ENCODE measurements at regions not wholly inside any gene's neighbourhood (a gene's known extent, or its start where the extent isn't known, plus 50 kb on each side); places are given as distances from the start of the nearest gene placed in this dataset.

GRCh38 chr4:56210397-56210796 lies 176.9 kb downstream of the AASDH start:
- TF ChIP-seq SIN3A (IDR thresholded peaks at IDR 0.05; ENCODE audit: borderline replicate concordance, insufficient read depth, low read length) (no peak), POLR2AphosphoS5 (IDR thresholded peaks at IDR 0.05; ENCODE audit: low read depth, low read length) (no peak)

GRCh38 chr4:56209767-56210166 lies 177.5 kb downstream of the AASDH start:
- TF ChIP-seq REST (IDR thresholded peaks at IDR 0.05; ENCODE audit: insufficient read depth in 1 of 2, low read depth in 2 of 2, low read length in 2 of 2), result no peak
- no peak for TF ChIP-seq FOXP2 (optimal IDR thresholded peaks at IDR 0.05; ENCODE audit: borderline replicate concordance, extremely low read depth, extremely low read length, insufficient read depth)
- TF ChIP-seq TAF1 (IDR thresholded peaks at IDR 0.05; ENCODE audit: borderline replicate concordance, insufficient read depth, low read length), result no peak
- TF ChIP-seq POLR2AphosphoS5 (IDR thresholded peaks at IDR 0.05; ENCODE audit: low read depth, low read length), result no peak
- TF ChIP-seq SIN3A (IDR thresholded peaks at IDR 0.05; ENCODE audit: borderline replicate concordance, insufficient read depth, low read length), result no peak

GRCh38 chr4:56208103-56208502 lies 179.2 kb downstream of the AASDH start:
- no peak for TF ChIP-seq REST (IDR thresholded peaks at IDR 0.05; ENCODE audit: insufficient read depth in 1 of 2, low read depth in 2 of 2, low read length in 2 of 2)
- no peak for TF ChIP-seq POLR2AphosphoS5 (IDR thresholded peaks at IDR 0.05; ENCODE audit: low read depth, low read length)
- no peak for TF ChIP-seq FOXP2 (optimal IDR thresholded peaks at IDR 0.05; ENCODE audit: borderline replicate concordance, extremely low read depth, extremely low read length, insufficient read depth)
- no peak for TF ChIP-seq SIN3A (IDR thresholded peaks at IDR 0.05; ENCODE audit: borderline replicate concordance, insufficient read depth, low read length)

- no peak for TF ChIP-seq FOXP2 (optimal IDR thresholded peaks at IDR 0.05; ENCODE audit: borderline replicate concordance, extremely low read depth, extremely low read length, insufficient read depth)
- TF ChIP-seq SIN3A (IDR thresholded peaks at IDR 0.05; ENCODE audit: borderline replicate concordance, insufficient read depth, low read length), result no peak
- TF ChIP-seq POLR2AphosphoS5 (IDR thresholded peaks at IDR 0.05; ENCODE audit: low read depth, low read length), result no peak
- no peak for TF ChIP-seq REST (IDR thresholded peaks at IDR 0.05; ENCODE audit: insufficient read depth in 1 of 2, low read depth in 2 of 2, low read length in 2 of 2)
Observed at GRCh38 chr4:56206258-56206657, 181.0 kb downstream of the AASDH start.

- TF ChIP-seq TAF1 (IDR thresholded peaks at IDR 0.05; ENCODE audit: borderline replicate concordance, insufficient read depth, low read length) (no peak), FOXP2 (optimal IDR thresholded peaks at IDR 0.05; ENCODE audit: borderline replicate concordance, extremely low read depth, extremely low read length, insufficient read depth) (no peak), SIN3A (IDR thresholded peaks at IDR 0.05; ENCODE audit: borderline replicate concordance, insufficient read depth, low read length) (no peak), POLR2AphosphoS5 (IDR thresholded peaks at IDR 0.05; ENCODE audit: low read depth, low read length) (no peak), REST (IDR thresholded peaks at IDR 0.05; ENCODE audit: insufficient read depth in 1 of 2, low read depth in 2 of 2, low read length in 2 of 2) (no peak)
Observed at GRCh38 chr4:56200275-56200674, 187.0 kb downstream of the AASDH start.
